ENCODE measurements at regions not wholly inside any gene's neighbourhood (a gene's known extent, or its start where the extent isn't known, plus 50 kb on each side); places are given as distances from the start of the nearest gene placed in this dataset.

DNA sequence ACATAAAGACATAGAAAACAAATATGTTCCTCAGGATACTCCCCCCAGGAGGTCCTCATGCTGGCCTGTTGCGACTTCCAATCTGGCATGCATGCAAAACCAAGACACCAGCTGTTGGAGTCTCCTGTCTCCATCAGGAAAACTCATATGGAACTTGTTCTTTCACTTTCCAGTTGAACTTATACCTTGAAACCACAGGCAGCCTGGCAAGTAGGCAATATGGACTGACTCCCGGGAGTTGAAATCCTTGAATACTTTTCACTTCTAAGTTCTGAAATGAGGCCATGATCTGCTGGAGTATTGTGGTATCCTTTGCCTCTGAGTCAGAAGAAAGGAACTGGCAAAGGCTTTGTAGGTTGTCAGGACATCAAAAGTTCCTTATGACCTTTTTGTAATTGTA lies 444.2 kb downstream of the IDS start:
- H3K27me3 ChIP-seq: no peaks in the 10 kb centered on the region
- WGBS, 2 donors: 61 to 62% methylated on average over 2 of the region's 2 CpGs

More for the DNA sequence above, 444.2 kb downstream of the IDS start:
- no peak overlapping the region for H3K4me3 ChIP-seq
- intact Hi-C loops (cut with DNase I): no loop called here
- no peak overlapping the region for H3K27ac ChIP-seq
- H3K4me1 ChIP-seq: no peaks in the 10 kb centered on the region
- TF ChIP-seq, protein P1, sequence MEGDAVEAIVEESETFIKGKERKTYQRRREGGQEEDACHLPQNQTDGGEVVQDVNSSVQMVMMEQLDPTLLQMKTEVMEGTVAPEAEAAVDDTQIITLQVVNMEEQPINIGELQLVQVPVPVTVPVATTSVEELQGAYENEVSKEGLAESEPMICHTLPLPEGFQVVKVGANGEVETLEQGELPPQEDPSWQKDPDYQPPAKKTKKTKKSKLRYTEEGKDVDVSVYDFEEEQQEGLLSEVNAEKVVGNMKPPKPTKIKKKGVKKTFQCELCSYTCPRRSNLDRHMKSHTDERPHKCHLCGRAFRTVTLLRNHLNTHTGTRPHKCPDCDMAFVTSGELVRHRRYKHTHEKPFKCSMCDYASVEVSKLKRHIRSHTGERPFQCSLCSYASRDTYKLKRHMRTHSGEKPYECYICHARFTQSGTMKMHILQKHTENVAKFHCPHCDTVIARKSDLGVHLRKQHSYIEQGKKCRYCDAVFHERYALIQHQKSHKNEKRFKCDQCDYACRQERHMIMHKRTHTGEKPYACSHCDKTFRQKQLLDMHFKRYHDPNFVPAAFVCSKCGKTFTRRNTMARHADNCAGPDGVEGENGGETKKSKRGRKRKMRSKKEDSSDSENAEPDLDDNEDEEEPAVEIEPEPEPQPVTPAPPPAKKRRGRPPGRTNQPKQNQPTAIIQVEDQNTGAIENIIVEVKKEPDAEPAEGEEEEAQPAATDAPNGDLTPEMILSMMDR (IDR thresholded peaks at IDR 0.05): no peak
- no peak for TF ChIP-seq POLR2A (IDR thresholded peaks at IDR 0.05)
- H3K9me3 ChIP-seq: no peaks in the 10 kb centered on the region
- ATAC-seq (no peak), DNase-seq (no peak)
- no peaks in the 10 kb centered on the region for H3K36me3 ChIP-seq (replicated peaks in 1 of 2; ENCODE audit: insufficient read depth in 1 of 2, low read depth in 2 of 2)
